OCI-LY7 (cell line): ENCODE measurements at regions not wholly inside any gene's neighbourhood (a gene's known extent, or its start where the extent isn't known, plus 50 kb on each side); places are given as distances from the start of the nearest gene placed in this dataset.

Experiments
- CTCF ChIP-seq: fragments of 200-600 bp; sonication (generic); conservative IDR thresholded peaks from 2 replicates; pipeline ENCODE4 v1.5.1; 2014; ENCODE audit warnings: mild to moderate bottlenecking, antibody characterized with exemption, low read length, moderate library complexity, mixed read lengths
- EZH2phosphoT487 ChIP-seq: fragments of 200-600 bp; sonication (generic); IDR thresholded peaks from 2 replicates; pipeline ENCODE4 v1.6.1; 2018; ENCODE audit warnings: low read depth, borderline replicate concordance, mild to moderate bottlenecking, mixed run types, antibody characterized with exemption, low read length, moderate library complexity, mixed read lengths

- TF ChIP-seq CTCF (no peak), EZH2phosphoT487 (no peak)
Observed at GRCh38 chr1:182122256-182122912, 60.9 kb upstream of the ZNF648 start.
